ENCODE measurements at regions not wholly inside any gene's neighbourhood (a gene's known extent, or its start where the extent isn't known, plus 50 kb on each side); places are given as distances from the start of the nearest gene placed in this dataset.
A peak's percentile ranks its signal among the peaks of the same experiment; 100 is the strongest.

DNA sequence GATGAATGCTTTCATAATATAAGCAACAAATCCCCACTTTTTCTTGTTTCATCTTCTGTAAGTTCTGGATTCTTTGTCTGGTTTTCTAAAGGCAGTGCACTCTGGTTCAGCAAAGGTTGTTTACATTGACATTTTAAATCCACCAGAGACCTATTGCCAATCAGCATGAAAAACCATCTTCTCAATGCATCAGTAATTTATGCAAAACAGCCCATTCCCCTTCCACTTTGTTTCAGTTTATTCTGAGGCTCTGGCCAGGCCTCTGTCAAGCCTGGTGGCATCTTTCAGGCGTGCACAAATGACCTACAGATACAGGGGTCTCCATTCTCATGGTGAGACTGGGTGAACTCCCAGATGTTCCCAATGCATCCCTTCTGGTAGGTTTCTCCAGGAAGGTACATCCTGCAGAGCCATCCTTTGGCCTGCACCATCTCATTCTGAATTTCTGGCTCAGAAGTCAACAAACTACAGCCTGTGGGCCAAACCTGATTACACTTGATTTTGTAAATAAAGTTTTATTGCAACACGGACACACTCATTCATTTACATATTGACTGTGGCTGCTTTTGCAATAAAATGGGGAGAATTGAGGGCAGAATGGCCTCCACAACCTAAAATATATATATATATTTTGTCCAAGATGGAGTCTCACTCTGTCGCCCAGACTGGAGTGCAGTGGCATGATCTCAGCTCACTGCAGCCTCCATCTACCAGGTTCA lies 405.4 kb downstream of the PREX1 start:
- no peak overlapping the region for H3K4me3 ChIP-seq (ENCODE audit: low read length)
- WGBS (ENCODE audit: insufficient coverage, low lambda C conversion rate) = no CpG with 5 or more reads among the region's 3 CpGs
- H3K9me3 ChIP-seq (ENCODE audit: control insufficient read depth, low read depth, low read length) = no peaks in the 10 kb centered on the region
- no peaks in the 10 kb centered on the region for H3K4me1 ChIP-seq (ENCODE audit: control insufficient read depth, insufficient read depth, low read length)
- no peaks in the 10 kb centered on the region for H3K36me3 ChIP-seq (ENCODE audit: control insufficient read depth, insufficient read depth, low read length)
- no peak overlapping the region for H3K27ac ChIP-seq (ENCODE audit: low read length)
- DNase-seq = no peak
- peaks cover 3% of the 10 kb centered on the region for H3K27me3 ChIP-seq (ENCODE audit: control insufficient read depth, insufficient read depth, low read length)

DNA sequence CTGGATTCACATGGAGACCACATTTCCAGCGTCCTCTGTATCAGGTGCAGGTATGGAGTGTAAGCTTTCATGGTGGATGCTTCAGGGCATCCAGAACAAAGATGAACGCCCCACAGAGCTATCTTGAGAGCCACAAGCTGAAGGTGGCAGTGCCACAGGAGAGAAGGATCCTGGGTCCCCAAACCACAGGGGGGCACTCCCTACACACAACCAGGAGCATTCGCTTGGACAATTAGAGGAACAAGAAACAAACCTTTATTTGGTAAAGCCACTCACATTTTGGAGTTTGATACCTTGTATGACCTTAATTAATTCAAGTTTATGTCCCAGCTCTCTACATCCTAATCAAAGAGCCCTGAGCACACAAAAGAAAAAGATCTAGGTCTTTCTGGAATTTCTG lies 406.3 kb downstream of the PREX1 start:
- no peak overlapping the region for H3K4me3 ChIP-seq (ENCODE audit: low read length)
- DNase-seq = no peak
- H3K27me3 ChIP-seq (ENCODE audit: control insufficient read depth, insufficient read depth, low read length) = peaks cover 3% of the 10 kb centered on the region
- no peaks in the 10 kb centered on the region for H3K36me3 ChIP-seq (ENCODE audit: control insufficient read depth, insufficient read depth, low read length)
- no CpG with 5 or more reads among the region's 3 CpGs for WGBS (ENCODE audit: insufficient coverage, low lambda C conversion rate)
- no peaks in the 10 kb centered on the region for H3K9me3 ChIP-seq (ENCODE audit: control insufficient read depth, low read depth, low read length)
- H3K4me1 ChIP-seq (ENCODE audit: control insufficient read depth, insufficient read depth, low read length) = no peaks in the 10 kb centered on the region
- no peak overlapping the region for H3K27ac ChIP-seq (ENCODE audit: low read length)

DNA sequence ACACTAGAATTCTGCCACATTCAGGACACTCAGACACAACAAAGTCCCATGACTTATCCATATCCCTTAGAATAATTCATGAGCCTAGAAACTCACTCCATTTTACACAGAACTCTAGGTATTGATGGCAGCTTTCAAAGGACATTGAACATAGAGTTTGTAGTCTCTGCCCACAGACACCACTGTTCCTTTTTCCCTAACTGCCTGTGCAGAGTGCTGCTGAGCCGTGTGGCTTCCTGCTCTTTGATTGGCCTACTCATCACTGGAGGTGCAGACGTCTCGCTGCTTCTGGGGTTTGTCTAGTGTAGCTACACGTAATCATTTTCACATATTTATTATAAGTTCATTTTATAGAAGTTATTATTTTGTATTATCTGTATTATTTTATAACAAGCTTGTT lies 407.6 kb downstream of the PREX1 start:
- Histone ChIP-seq H3K36me3 (ENCODE audit: control insufficient read depth, insufficient read depth, low read length) (no peaks in the 10 kb centered on the region), H3K27me3 (ENCODE audit: control insufficient read depth, insufficient read depth, low read length) (no peaks in the 10 kb centered on the region), H3K4me1 (ENCODE audit: control insufficient read depth, insufficient read depth, low read length) (no peaks in the 10 kb centered on the region), H3K27ac (ENCODE audit: low read length) (no peak overlapping the region), H3K4me3 (ENCODE audit: low read length) (no peak overlapping the region), H3K9me3 (ENCODE audit: control insufficient read depth, low read depth, low read length) (no peaks in the 10 kb centered on the region)
- DNase-seq = no peak
- WGBS (ENCODE audit: insufficient coverage, low lambda C conversion rate) = no CpG with 5 or more reads among the region's 4 CpGs

DNA sequence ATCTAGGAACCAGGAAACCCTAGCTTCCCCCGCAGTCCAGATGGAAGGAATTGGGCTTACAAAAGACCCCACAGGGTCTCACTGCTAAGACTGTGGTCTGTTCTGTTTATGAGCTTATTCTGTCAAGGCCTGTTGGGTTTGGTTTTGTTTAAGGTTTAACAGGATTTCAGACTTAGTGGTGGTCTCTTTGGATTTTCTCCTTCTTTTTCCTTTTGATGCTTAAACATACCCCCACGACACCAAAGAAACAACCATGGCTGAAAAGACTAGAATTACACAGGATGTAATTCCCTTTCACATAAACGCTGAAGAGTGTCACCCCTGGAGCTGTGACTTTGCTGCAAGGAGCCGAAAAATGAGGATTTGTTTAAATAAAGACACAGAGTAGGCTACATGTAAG lies 408.6 kb downstream of the PREX1 start:
- Histone ChIP-seq H3K9me3 (ENCODE audit: control insufficient read depth, low read depth, low read length) (no peaks in the 10 kb centered on the region), H3K27ac (ENCODE audit: low read length) (no peak overlapping the region), H3K36me3 (ENCODE audit: control insufficient read depth, insufficient read depth, low read length) (no peaks in the 10 kb centered on the region), H3K4me3 (ENCODE audit: low read length) (no peak overlapping the region), H3K4me1 (ENCODE audit: control insufficient read depth, insufficient read depth, low read length) (no peaks in the 10 kb centered on the region), H3K27me3 (ENCODE audit: control insufficient read depth, insufficient read depth, low read length) (no peaks in the 10 kb centered on the region)
- no peak for DNase-seq
- WGBS (ENCODE audit: insufficient coverage, low lambda C conversion rate) = 100% methylated on average over 1 of the region's 4 CpGs

DNA sequence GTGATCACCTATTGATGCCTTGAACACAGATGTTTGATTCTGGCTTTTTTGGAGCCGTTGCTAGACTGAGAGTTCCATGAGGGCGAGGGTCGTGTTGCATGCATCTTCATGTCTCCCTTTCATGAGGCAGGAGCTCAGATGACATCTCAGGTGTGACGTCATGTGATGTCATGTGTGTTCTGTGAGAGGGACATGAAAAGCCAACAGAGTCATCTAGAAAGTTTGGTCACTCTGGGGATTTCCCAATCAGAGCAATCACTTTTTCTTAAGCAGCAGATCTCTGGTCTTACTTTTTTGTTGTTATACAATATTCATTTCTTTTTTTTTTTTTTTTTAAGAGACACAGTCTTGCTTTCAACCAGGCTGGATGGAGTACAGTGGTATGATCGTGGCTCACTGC lies 411.8 kb downstream of the PREX1 start:
- Histone ChIP-seq H3K9me3 (ENCODE audit: control insufficient read depth, low read depth, low read length) (no peaks in the 10 kb centered on the region), H3K36me3 (ENCODE audit: control insufficient read depth, insufficient read depth, low read length) (no peaks in the 10 kb centered on the region), H3K27ac (ENCODE audit: low read length) (no peak overlapping the region), H3K4me1 (ENCODE audit: control insufficient read depth, insufficient read depth, low read length) (no peaks in the 10 kb centered on the region), H3K4me3 (ENCODE audit: low read length) (no peak overlapping the region), H3K27me3 (ENCODE audit: control insufficient read depth, insufficient read depth, low read length) (no peaks in the 10 kb centered on the region)
- no peak for DNase-seq
- WGBS (ENCODE audit: insufficient coverage, low lambda C conversion rate) = no CpG with 5 or more reads among the region's 5 CpGs

DNA sequence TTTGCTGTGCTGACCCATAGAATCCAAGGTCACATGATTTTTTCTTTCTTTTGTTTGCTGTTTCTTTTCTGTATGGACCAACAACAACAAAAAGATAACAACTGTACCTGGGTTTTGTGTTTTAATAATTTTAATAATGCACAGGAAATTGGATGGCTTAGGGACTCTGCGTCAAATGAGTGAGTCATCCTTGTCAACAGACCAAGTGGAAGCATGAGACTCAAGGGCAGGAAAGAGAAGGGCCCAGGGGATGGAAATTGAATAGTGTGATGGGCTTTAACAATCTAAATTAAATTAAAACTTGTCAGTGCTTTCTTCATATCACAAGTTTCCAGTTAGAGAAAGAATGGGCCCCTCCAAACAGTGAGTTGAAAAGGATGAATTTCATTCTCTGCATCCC lies 413.0 kb downstream of the PREX1 start:
- Histone ChIP-seq H3K4me3 (ENCODE audit: low read length) (no peak overlapping the region), H3K36me3 (ENCODE audit: control insufficient read depth, insufficient read depth, low read length) (no peaks in the 10 kb centered on the region), H3K4me1 (ENCODE audit: control insufficient read depth, insufficient read depth, low read length) (no peaks in the 10 kb centered on the region), H3K9me3 (ENCODE audit: control insufficient read depth, low read depth, low read length) (no peaks in the 10 kb centered on the region), H3K27ac (ENCODE audit: low read length) (no peak overlapping the region), H3K27me3 (ENCODE audit: control insufficient read depth, insufficient read depth, low read length) (no peaks in the 10 kb centered on the region)
- no CpG with 5 or more reads among the region's 1 CpG for WGBS (ENCODE audit: insufficient coverage, low lambda C conversion rate)
- DNase-seq = no peak

DNA sequence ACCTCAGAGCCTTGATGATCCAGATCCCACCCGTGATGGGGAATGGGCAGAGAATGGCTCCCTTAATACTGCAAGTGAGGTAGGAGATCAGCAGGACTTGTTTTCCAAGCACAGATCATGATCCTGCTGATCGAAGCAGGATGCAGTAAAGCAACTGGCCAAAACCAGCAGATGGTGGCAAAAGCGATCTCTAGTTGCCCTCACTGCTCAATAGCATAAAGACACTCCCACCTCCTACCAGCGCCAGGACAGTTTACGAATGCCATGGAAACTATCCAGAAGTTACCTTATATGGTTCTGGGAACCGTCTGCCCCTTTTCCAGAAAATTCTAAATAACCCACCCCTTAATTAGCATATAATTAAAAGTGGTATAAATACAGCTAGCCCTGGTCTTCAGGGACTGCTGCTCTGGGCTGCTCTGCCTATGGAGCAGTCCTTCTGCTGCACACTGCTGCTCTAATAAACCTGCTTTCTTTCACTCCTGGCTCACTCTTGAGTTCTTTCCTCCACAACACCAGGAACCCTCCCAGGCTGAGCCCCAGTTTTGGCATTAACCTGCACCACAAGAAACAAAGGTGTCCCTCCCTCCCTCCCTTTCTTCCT lies 415.8 kb downstream of the PREX1 start:
- Histone ChIP-seq H3K9me3 (ENCODE audit: control insufficient read depth, low read depth, low read length) (no peaks in the 10 kb centered on the region), H3K4me1 (ENCODE audit: control insufficient read depth, insufficient read depth, low read length) (no peaks in the 10 kb centered on the region), H3K36me3 (ENCODE audit: control insufficient read depth, insufficient read depth, low read length) (no peaks in the 10 kb centered on the region), H3K4me3 (ENCODE audit: low read length) (no peak overlapping the region), H3K27ac (ENCODE audit: low read length) (no peak overlapping the region), H3K27me3 (ENCODE audit: control insufficient read depth, insufficient read depth, low read length) (no peaks in the 10 kb centered on the region)
- no peak for DNase-seq
- WGBS (ENCODE audit: insufficient coverage, low lambda C conversion rate) = no CpG with 5 or more reads among the region's 6 CpGs

DNA sequence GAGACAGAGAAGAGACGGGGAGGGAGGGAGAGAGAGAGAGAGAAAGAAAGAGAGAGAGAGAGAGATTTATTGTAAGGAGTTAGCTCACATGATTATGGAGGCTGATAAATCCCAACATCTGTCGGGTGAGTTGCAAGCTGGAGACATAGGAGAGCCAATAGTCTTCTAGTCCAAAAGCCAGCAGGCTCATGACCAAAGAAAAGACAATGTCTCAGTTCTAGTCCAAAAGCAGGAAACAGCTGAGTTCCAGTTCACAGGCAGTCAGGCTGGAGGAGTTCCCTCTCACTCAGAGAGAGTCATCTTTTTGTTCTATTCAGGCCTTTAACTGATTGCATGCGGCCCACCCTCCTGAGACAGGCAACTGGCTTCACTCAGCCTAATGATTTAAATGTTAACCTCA lies 416.6 kb downstream of the PREX1 start:
- Histone ChIP-seq H3K4me1 (ENCODE audit: control insufficient read depth, insufficient read depth, low read length) (no peaks in the 10 kb centered on the region), H3K4me3 (ENCODE audit: low read length) (no peak overlapping the region), H3K27me3 (ENCODE audit: control insufficient read depth, insufficient read depth, low read length) (no peaks in the 10 kb centered on the region), H3K9me3 (ENCODE audit: control insufficient read depth, low read depth, low read length) (no peaks in the 10 kb centered on the region), H3K27ac (ENCODE audit: low read length) (no peak overlapping the region), H3K36me3 (ENCODE audit: control insufficient read depth, insufficient read depth, low read length) (no peaks in the 10 kb centered on the region)
- WGBS (ENCODE audit: insufficient coverage, low lambda C conversion rate) = 100% methylated on average over 1 of the region's 3 CpGs
- DNase-seq = peak in 1 of 2 donors; percentile 19

DNA sequence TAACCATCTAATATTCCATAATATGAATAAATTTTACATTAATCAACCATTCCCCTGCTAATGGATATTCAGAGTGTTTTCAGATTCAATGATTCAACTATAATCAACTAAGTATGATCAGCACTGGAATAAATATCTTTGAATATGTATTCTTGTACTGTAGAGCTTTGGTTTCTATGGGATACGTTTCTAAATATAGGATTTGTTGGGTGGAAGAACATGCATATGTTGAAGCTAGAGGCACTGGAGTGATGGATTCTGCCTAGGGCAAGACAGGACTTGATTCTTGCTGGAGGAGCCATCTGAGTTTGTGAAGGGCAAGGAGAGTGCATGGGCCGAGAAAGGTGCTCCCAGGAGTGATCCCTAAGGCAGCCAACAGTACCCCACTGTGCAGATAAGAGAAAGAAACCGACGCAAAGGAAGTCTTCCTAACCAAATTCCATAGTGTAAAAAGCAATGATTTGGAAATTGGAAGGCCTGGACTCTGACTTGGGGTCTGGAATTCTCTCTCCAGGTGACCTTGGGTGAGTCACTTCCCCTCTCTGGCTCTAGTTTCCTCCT lies 418.7 kb downstream of the PREX1 start:
- no peaks in the 10 kb centered on the region for H3K27me3 ChIP-seq (ENCODE audit: control insufficient read depth, insufficient read depth, low read length)
- no peak for DNase-seq
- no peak overlapping the region for H3K27ac ChIP-seq (ENCODE audit: low read length)
- no peaks in the 10 kb centered on the region for H3K4me1 ChIP-seq (ENCODE audit: control insufficient read depth, insufficient read depth, low read length)
- H3K9me3 ChIP-seq (ENCODE audit: control insufficient read depth, low read depth, low read length) = no peaks in the 10 kb centered on the region
- WGBS (ENCODE audit: insufficient coverage, low lambda C conversion rate) = no CpG with 5 or more reads among the region's 4 CpGs
- no peaks in the 10 kb centered on the region for H3K36me3 ChIP-seq (ENCODE audit: control insufficient read depth, insufficient read depth, low read length)
- H3K4me3 ChIP-seq (ENCODE audit: low read length) = no peak overlapping the region

DNA sequence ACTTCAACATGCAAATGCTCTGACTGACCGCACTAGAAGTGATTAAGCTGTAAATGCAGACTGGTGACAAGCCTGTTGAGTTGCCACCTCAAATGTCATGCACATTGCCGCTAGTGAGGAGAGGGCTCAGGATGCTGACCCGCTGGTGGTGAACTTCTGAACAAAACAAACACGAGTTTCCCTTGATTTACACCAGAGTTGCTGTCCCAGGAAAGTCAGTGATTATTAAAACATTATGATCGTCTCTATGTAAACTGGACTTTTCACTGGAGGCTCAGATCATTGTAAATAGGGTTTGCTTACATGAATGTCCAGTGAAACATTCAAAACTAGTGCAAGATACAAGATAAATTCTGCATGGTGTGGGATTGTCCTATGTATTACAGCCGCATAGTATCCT lies 420.1 kb downstream of the PREX1 start:
- no peaks in the 10 kb centered on the region for H3K36me3 ChIP-seq (ENCODE audit: control insufficient read depth, insufficient read depth, low read length)
- H3K4me3 ChIP-seq (ENCODE audit: low read length) = no peak overlapping the region
- no peaks in the 10 kb centered on the region for H3K9me3 ChIP-seq (ENCODE audit: control insufficient read depth, low read depth, low read length)
- no CpG with 5 or more reads among the region's 6 CpGs for WGBS (ENCODE audit: insufficient coverage, low lambda C conversion rate)
- DNase-seq = no peak
- no peaks in the 10 kb centered on the region for H3K27me3 ChIP-seq (ENCODE audit: control insufficient read depth, insufficient read depth, low read length)
- no peaks in the 10 kb centered on the region for H3K4me1 ChIP-seq (ENCODE audit: control insufficient read depth, insufficient read depth, low read length)
- H3K27ac ChIP-seq (ENCODE audit: low read length) = no peak overlapping the region

DNA sequence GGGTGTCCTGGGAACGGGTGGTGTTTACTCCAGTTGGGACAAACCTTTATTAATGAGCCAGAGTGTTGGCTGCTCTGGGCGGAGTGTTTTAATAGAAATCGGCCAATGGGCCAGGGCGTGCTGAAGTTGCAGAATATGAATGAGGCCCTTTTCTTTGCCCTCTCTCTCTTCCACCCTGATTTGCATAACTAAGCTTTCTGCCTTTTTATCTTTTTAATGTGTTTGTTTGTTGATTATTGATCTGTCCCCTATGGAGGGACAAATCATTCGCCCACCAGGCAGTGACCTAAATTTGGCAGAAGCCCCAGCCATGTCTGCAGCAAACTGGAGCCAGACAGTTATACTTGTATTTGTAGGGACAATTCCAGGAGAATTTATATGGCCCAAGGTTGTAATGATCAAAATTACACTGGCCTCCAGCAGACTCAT lies 420.9 kb downstream of the PREX1 start:
- H3K9me3 ChIP-seq (ENCODE audit: control insufficient read depth, low read depth, low read length) = no peaks in the 10 kb centered on the region
- no peaks in the 10 kb centered on the region for H3K36me3 ChIP-seq (ENCODE audit: control insufficient read depth, insufficient read depth, low read length)
- no peak overlapping the region for H3K4me3 ChIP-seq (ENCODE audit: low read length)
- WGBS (ENCODE audit: insufficient coverage, low lambda C conversion rate) = no CpG with 5 or more reads among the region's 5 CpGs
- H3K27me3 ChIP-seq (ENCODE audit: control insufficient read depth, insufficient read depth, low read length) = no peaks in the 10 kb centered on the region
- no peaks in the 10 kb centered on the region for H3K4me1 ChIP-seq (ENCODE audit: control insufficient read depth, insufficient read depth, low read length)
- no peak overlapping the region for H3K27ac ChIP-seq (ENCODE audit: low read length)
- no peak for DNase-seq
